ENCODE measurements at regions not wholly inside any gene's neighbourhood (a gene's known extent, or its start where the extent isn't known, plus 50 kb on each side); places are given as distances from the start of the nearest gene placed in this dataset.

DNA sequence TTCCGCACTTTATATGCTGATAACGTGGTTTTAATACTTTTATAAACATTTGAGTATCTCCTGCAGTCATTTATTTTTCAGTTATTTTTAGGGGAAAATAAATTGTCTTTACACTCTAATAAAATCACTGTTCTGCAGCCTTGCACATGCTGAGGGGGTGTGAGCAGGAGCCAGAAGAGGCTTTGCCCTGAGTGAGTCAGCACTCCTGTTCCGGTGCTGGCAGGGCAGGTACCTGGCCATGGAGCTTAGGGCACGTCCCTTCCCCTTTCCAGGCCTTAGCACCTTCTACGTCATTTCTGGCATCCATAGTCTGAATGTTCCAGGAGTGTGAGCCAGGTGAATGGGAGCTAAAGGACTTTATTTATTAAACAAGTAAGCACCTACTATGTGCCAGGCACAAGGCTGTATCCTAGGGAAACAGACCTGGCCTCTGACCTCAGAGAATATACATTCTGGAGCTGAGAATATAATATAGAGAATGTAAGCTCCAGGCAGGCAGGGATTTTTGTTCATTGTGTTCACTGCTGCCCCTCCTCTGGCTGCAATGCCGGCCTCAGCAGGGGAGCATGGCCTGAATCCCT is 402.9 kb downstream of the PTPRU start:
- Histone ChIP-seq H3K9me3 (no peaks in the 10 kb centered on the region), H3K36me3 (no peaks in the 10 kb centered on the region), H3K4me1 (no peaks in the 10 kb centered on the region), H3K27me3 (peaks cover 41% of the 10 kb centered on the region), H3K27ac (no peak overlapping the region), H3K4me3 (no peak overlapping the region)
- TF ChIP-seq POLR2A (IDR thresholded peaks at IDR 0.05), result no peak
- TF ChIP-seq, protein P1, sequence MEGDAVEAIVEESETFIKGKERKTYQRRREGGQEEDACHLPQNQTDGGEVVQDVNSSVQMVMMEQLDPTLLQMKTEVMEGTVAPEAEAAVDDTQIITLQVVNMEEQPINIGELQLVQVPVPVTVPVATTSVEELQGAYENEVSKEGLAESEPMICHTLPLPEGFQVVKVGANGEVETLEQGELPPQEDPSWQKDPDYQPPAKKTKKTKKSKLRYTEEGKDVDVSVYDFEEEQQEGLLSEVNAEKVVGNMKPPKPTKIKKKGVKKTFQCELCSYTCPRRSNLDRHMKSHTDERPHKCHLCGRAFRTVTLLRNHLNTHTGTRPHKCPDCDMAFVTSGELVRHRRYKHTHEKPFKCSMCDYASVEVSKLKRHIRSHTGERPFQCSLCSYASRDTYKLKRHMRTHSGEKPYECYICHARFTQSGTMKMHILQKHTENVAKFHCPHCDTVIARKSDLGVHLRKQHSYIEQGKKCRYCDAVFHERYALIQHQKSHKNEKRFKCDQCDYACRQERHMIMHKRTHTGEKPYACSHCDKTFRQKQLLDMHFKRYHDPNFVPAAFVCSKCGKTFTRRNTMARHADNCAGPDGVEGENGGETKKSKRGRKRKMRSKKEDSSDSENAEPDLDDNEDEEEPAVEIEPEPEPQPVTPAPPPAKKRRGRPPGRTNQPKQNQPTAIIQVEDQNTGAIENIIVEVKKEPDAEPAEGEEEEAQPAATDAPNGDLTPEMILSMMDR (IDR thresholded peaks at IDR 0.05), result no peak
- no peak for TF ChIP-seq POLR2AphosphoS5 (IDR thresholded peaks at IDR 0.05)
- no peak for TF ChIP-seq EP300 (IDR thresholded peaks at IDR 0.05)
- ATAC-seq, result no peak
- 33 to 69% methylated on average over 2 to 3 of the region's 6 CpGs for WGBS, 2 donors (ENCODE audit: low coverage in 1 of 2)

DNA sequence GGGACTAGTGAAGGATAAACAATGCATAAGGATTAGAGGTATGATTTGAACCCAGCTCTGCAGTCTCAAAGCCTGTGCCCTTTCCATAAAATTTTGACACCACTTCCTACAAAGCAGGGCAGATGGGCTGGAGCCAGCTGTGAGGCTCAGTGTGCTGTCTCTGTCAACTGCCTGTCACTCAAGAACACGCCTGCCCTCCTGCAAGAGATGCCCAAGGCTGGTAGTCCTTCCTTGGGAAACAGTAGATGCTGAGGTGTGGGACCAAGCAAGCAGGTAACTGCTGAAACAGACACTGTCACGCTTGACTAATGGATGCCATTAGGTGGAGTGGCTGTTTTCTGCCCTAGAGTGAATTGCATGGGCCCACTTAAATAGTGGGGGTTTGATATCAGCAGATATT is 402.0 kb downstream of the PTPRU start:
- Histone ChIP-seq H3K27ac (no peak overlapping the region), H3K4me1 (no peaks in the 10 kb centered on the region), H3K27me3 (peaks cover 43% of the 10 kb centered on the region), H3K9me3 (no peaks in the 10 kb centered on the region), H3K4me3 (no peak overlapping the region), H3K36me3 (no peaks in the 10 kb centered on the region)
- 80% methylated on average over 1 of the region's 2 CpGs; no CpG with 5 or more reads in 1 of the 2 donors for WGBS, 2 donors (ENCODE audit: low coverage in 1 of 2)
- TF ChIP-seq POLR2AphosphoS5 (IDR thresholded peaks at IDR 0.05) (no peak), POLR2A (IDR thresholded peaks at IDR 0.05) (no peak), EP300 (IDR thresholded peaks at IDR 0.05) (no peak)
- TF ChIP-seq, protein P1 (IDR thresholded peaks at IDR 0.05), result no peak
- ATAC-seq, result no peak

DNA sequence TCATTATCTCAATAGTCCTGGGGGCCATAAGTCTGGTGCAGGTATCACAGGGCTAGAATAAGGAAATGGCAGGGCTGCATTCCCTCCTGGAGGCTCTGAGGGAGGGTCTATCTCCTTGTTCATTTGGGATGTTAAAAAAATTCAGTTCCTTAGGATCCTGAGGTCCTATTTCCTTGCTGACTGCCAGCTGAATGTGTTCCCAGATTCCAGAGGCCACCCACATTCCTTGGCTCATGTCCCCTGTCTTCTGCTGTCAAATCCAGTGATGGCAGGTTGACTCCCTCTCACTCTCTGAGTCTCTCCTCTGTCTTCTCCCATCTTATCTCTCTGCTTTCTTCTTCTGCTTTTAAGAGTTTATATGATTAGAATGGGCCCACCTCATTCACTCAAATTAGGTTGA is 400.6 kb downstream of the PTPRU start:
- Histone ChIP-seq H3K9me3 (no peaks in the 10 kb centered on the region), H3K36me3 (no peaks in the 10 kb centered on the region), H3K4me3 (no peak overlapping the region), H3K27me3 (peaks cover 39% of the 10 kb centered on the region), H3K4me1 (no peaks in the 10 kb centered on the region), H3K27ac (no peak overlapping the region)
- TF ChIP-seq, protein P1 (IDR thresholded peaks at IDR 0.05), result no peak
- no peak for TF ChIP-seq POLR2AphosphoS5 (IDR thresholded peaks at IDR 0.05)
- no peak for TF ChIP-seq POLR2A (IDR thresholded peaks at IDR 0.05)
- TF ChIP-seq EP300 (IDR thresholded peaks at IDR 0.05), result no peak
- ATAC-seq, result no peak

DNA sequence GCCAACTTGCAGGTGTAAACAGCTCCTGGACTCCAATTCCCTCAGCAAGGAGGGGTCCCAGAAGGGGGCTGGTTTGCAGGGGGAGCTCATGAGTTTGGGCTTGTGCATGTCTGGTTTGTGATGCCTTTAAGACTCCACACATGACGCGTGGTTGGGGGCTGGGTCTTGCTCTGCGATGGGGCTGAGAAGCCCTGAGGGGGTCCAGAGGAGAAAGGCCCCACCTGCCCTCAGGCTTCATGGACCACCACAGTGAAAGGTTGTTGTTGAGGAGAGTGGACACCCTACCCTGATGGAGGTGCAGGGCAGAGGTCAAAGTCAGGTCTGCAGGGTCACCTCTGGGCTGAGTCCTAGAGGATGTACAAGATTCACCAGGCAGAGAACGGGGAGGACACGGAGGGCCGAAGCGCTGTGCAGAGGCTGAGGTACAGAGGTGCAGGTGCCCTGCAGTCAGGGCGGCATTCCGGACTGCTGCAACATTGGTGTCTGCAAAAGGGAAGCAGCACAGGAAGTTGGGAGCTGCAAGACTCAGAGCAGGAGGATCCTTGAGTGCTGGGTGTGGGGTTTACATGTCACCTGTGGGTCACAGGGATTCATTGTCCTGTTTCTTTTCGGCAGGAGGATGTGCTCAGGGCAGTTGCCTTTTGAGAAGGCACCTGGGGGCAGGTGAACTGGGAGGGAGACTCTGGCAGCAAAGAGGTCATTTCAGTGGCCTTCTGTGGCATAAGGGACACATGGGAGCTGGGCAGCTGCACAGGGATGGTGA is 399.4 kb downstream of the PTPRU start:
- no peak for ATAC-seq
- Histone ChIP-seq H3K27ac (no peak overlapping the region), H3K4me1 (no peaks in the 10 kb centered on the region), H3K4me3 (no peak overlapping the region), H3K27me3 (peaks cover 29% of the 10 kb centered on the region), H3K36me3 (no peaks in the 10 kb centered on the region), H3K9me3 (no peaks in the 10 kb centered on the region)
- WGBS, 2 donors (ENCODE audit: low coverage in 1 of 2), result 84 to 88% methylated on average over 7 of the region's 10 CpGs
- TF ChIP-seq, protein P1 (IDR thresholded peaks at IDR 0.05), result no peak
- TF ChIP-seq POLR2A (IDR thresholded peaks at IDR 0.05), result no peak
- TF ChIP-seq EP300 (IDR thresholded peaks at IDR 0.05), result no peak
- no peak for TF ChIP-seq POLR2AphosphoS5 (IDR thresholded peaks at IDR 0.05)

DNA sequence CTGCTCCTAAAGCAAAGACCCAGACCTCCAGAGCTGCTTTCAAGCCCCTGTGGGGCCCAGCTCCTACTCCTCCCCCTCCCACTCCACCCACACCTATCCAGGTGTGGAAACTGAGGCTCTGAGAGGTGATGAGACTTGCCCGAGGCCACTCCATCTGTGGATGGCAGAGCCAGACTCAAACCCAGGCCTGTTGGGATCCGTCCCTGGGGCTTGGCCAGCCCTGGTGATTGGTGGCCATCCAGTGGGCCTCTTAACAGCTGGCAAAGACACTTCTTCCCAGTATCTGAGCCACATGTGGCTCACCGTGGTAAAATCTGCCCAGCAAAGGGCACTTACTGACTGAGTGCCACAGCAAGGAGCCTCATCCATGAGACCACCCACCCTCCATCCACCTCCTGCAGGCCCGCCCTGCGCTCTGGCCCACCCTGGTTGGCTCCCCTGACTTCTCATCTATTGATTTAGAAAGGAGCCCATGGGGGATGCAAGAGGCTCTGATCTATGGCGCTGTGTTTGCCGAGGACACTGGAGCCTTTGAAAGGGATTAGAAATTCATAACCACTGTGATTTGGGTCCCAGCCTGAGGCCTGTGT is 398.5 kb downstream of the PTPRU start:
- no peak for ATAC-seq
- H3K36me3 ChIP-seq, result no peaks in the 10 kb centered on the region
- no peak overlapping the region for H3K27ac ChIP-seq
- peaks cover 32% of the 10 kb centered on the region for H3K27me3 ChIP-seq
- no peaks in the 10 kb centered on the region for H3K4me1 ChIP-seq
- no peak overlapping the region for H3K4me3 ChIP-seq
- H3K9me3 ChIP-seq, result no peaks in the 10 kb centered on the region
- TF ChIP-seq, protein P1 (IDR thresholded peaks at IDR 0.05), result no peak
- TF ChIP-seq POLR2A (IDR thresholded peaks at IDR 0.05) (no peak), EP300 (IDR thresholded peaks at IDR 0.05) (no peak), POLR2AphosphoS5 (IDR thresholded peaks at IDR 0.05) (no peak)
- WGBS, 2 donors (ENCODE audit: low coverage in 1 of 2), result no CpG with 5 or more reads among the region's 7 CpGs
